ENCODE measurements at regions not wholly inside any gene's neighbourhood (a gene's known extent, or its start where the extent isn't known, plus 50 kb on each side); places are given as distances from the start of the nearest gene placed in this dataset.

- TF ChIP-seq CTCF (conservative IDR thresholded peaks at IDR 0.05; ENCODE audit: low read depth), result no peak
- ChIA-PET POLR2A (ENCODE audit: low non-redundant PET) (interaction anchor here (0.7 kb wide), 1 partner anchor 1044 kb away, joined by 4 read pairs; no protein-coding TSS in a partner anchor), CTCF (interaction anchor here (0.5 to 0.7 kb wide), 2 partner anchors 12 to 246 kb away, joined by 4 read pairs; no protein-coding TSS in a partner anchor)
- DNase-seq (ENCODE audit: low spot score), result no peak
- no peak overlapping the region for H3K27ac ChIP-seq
Measured at GRCh38 chr20:54397292-54398140, 77.9 kb upstream of the DOK5 start.

DNA sequence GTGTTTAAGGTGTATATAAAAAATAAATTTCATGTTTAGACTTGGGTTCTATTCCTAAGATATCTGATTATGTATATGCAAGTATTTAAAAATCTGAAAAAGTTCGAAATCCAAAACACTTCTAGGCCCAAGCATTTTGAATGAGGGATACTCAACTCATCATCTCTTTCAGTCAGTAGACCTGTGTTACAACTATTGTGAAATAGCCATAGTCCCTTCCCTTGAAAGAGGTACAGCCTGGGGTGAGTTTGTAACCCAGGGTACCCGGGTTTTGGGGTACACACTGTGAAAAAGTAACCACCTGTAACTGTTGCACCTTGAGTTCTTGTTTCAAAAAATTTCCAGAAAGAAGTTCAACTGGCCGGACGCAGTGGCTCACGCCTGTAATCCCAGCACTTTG, 76.6 kb upstream of the DOK5 start:
- ChIA-PET POLR2A (ENCODE audit: low non-redundant PET) (no interaction called here), CTCF (no interaction called here)
- TF ChIP-seq CTCF (conservative IDR thresholded peaks at IDR 0.05; ENCODE audit: low read depth), result no peak
- DNase-seq (ENCODE audit: low spot score), result no peak
- H3K27ac ChIP-seq, result no peak overlapping the region

GRCh38 chr20:54405540-54405939, 69.9 kb upstream of the DOK5 start:
- POLR2A ChIA-PET (ENCODE audit: low non-redundant PET), result no interaction called here
- CTCF ChIA-PET, result no interaction called here
- TF ChIP-seq CTCF (conservative IDR thresholded peaks at IDR 0.05; ENCODE audit: low read depth), result no peak
- H3K27ac ChIP-seq, result no peak overlapping the region
- DNase-seq (ENCODE audit: low spot score), result no peak

DNA sequence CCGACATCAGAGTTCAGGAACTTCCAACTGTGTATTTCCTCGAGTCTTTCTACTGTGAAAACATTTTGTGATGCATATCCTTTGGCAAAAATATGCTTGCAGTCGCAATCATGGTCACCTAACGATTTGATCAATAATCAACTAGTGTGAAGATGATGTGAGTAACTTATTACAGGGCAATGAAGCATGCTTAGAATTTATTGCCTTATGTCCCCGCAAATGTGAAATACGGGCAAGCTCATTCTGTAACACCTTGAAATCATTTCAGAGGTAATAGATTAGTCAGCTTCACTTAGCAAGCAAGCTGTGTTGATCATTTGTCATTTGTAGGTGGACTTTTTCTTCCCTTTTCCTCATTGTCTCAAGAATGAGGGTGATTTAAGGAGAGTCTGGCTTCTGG, 67.9 kb upstream of the DOK5 start:
- H3K27ac ChIP-seq, result no peak overlapping the region
- POLR2A ChIA-PET (ENCODE audit: low non-redundant PET), result no interaction called here
- TF ChIP-seq CTCF (conservative IDR thresholded peaks at IDR 0.05; ENCODE audit: low read depth), result no peak
- DNase-seq (ENCODE audit: low spot score), result no peak
- CTCF ChIA-PET, result no interaction called here

GRCh38 chr20:54415967-54416366, 59.4 kb upstream of the DOK5 start:
- ChIA-PET POLR2A (ENCODE audit: low non-redundant PET) (no interaction called here), CTCF (interaction anchor here (0.6 kb wide), 1 partner anchor 49 kb away, joined by 4 read pairs; no protein-coding TSS in a partner anchor)
- no peak overlapping the region for H3K27ac ChIP-seq
- no peak for DNase-seq (ENCODE audit: low spot score)
- no peak for TF ChIP-seq CTCF (conservative IDR thresholded peaks at IDR 0.05; ENCODE audit: low read depth)

DNA sequence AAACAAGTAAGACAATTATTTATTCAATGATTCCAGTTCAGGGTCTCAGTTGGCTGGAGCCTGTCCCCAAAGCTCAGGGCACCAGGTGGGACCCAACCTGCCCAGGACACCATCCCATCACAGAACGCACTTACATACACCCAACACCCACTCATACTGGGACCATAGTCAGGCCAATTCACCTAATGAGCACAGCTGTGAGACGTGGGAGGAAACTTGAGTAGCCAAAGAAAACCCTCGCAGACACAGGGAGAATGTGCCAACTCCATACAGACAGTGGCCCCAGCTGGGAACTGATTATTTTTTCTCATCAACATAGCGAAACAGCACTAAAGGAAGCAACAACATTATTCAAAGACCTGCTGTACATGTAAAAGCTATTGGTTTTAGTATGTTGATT, 58.6 kb upstream of the DOK5 start:
- DNase-seq (ENCODE audit: low spot score), result no peak
- no peak for TF ChIP-seq CTCF (conservative IDR thresholded peaks at IDR 0.05; ENCODE audit: low read depth)
- H3K27ac ChIP-seq, result no peak overlapping the region
- ChIA-PET CTCF (no interaction called here), POLR2A (ENCODE audit: low non-redundant PET) (no interaction called here)
